Heart left ventricle (tissue), 16 donors: ENCODE measurements at regions not wholly inside any gene's neighbourhood (a gene's known extent, or its start where the extent isn't known, plus 50 kb on each side); places are given as distances from the start of the nearest gene placed in this dataset.
A peak's percentile ranks its signal among the peaks of the same experiment; 100 is the strongest.

Experiments
- ATAC-seq, 4 donors: fragments of 200-7000 bp; cut with Tn5 transposase; one replicate each; pipeline ENCODE4 v1.9.1; 2020 to 2022; ENCODE audit warnings: moderate library complexity in 4 of 4, mild to moderate bottlenecking in 3 of 4, moderate number of reproducible peaks in 1 of 4
- DNase-seq, 5 donors: peaks; one replicate each; pipeline ENCODE4 v3.0.0-alpha.2; 2020
- H3K27ac ChIP-seq, 12 donors: fragments of 200-600 bp; sonication (generic) in 4 of 12; one replicate each; pipeline versions ENCODE4 v1.5.0 to v1.8.0; 2016 to 2022; ENCODE audit warnings: mild to moderate bottlenecking in 2 of 12
- H3K27me3 ChIP-seq, 9 donors: fragments of 200-600 bp; sonication (generic) in 2 of 9; one replicate each; pipeline versions ENCODE4 v1.5.1 to v1.8.0; 2016 to 2022; ENCODE audit warnings: mild to moderate bottlenecking in 3 of 9
- H3K36me3 ChIP-seq, 9 donors: fragments of 200-600 bp; sonication (generic) in 2 of 9; one replicate each; pipeline versions ENCODE4 v1.5.0 to v1.8.0; 2018 to 2022; ENCODE audit warnings: mild to moderate bottlenecking in 2 of 9
- H3K4me1 ChIP-seq, 12 donors: fragments of 200-600 bp; sonication (generic) in 4 of 12; one replicate each; pipeline versions ENCODE4 v1.5.0 to v1.8.0; 2016 to 2022; ENCODE audit warnings: mild to moderate bottlenecking in 3 of 12
- H3K4me3 ChIP-seq, 12 donors: fragments of 200-600 bp; sonication (generic) in 4 of 12; one replicate each; pipeline versions ENCODE4 v1.5.0 to v1.8.0; 2017 to 2022; ENCODE audit warnings: mild to moderate bottlenecking in 9 of 12, moderate library complexity in 4 of 12
- H3K9me3 ChIP-seq, 12 donors: fragments of 200-600 bp; sonication (generic) in 4 of 12; one replicate each; pipeline versions ENCODE4 v1.5.0 to v1.8.0; 2016 to 2022; ENCODE audit warnings: mild to moderate bottlenecking in 1 of 12
- POLR2A ChIP-seq, 2 donors: fragments of 450-650 bp; IDR thresholded peaks; one replicate each; pipeline ENCODE4 v1.6.1; 2017; ENCODE audit warnings: antibody characterized with exemption in 2 of 2, mild to moderate bottlenecking in 2 of 2, moderate library complexity in 2 of 2
- WGBS, 4 donors: extraction: QIAGEN DNeasy Blood & Tissue Kit in 2 of 4; methylation state at CpG; one replicate each; pipeline versions ENCODE4 v1.1.5 to v1.1.7; 2013 to 2018; 5-methylcytosine and 5-hydroxymethylcytosine counted together
- intact Hi-C, 10 donors: fragments of 100-400 bp; cut with DNase I; formaldehyde crosslinking; loops; one replicate each; pipeline versions ENCODE4 v1.11.1 to v1.14.2; 2022
- TF ChIP-seq, protein P1 (sequence below), 12 donors: fragments of 200-600 bp; sonication (generic) in 4 of 12; IDR thresholded peaks; one replicate each; pipeline versions ENCODE4 v1.5.0 to v1.8.0; 2018 to 2022; ENCODE audit warnings: antibody characterized with exemption in 12 of 12, mild to moderate bottlenecking in 5 of 12
- donor health status: ischemic (EF 13 %, LVEDD 7.1; RV severe dilation, severe dysfunction).
- donor health status: healthy with polysubstance abuse.
- donor health status: DM: no; HTN: yes; CAD: no.
- donor health status: DM: no; HTN: no; CAD: no.
- donor health status: ischemic (EF 25% LVEDD 6.9; RV normal size, moderate dysfunction).
- donor health status: ischemic (EF 25% LVEDD 5.7; RV mildly dilated, moderate dysfunction).
- donor health status: healthy.
- donor health status: DM: yes; HTN: yes; CAD: no.
- donor health status: ischemic (EF 35%, LVEDD 5.7; RV mildly dilated, moderate dysfunction).
- donor health status: nonischemic (EF 11% LVEDD 7.7; RV severe dilation, severe dysfunction).
- donor health status: DM: yes; HTN: yes; CAD: no.
- donor health status: PGD.
- donor health status: ischemic (EF 29% LVEDD 5.4; RV normal size, mild dysfunction).
- donor health status: nonischemic (EF 23%, LVEDD 6.1; RV moderate dilation, normal function).

DNA sequence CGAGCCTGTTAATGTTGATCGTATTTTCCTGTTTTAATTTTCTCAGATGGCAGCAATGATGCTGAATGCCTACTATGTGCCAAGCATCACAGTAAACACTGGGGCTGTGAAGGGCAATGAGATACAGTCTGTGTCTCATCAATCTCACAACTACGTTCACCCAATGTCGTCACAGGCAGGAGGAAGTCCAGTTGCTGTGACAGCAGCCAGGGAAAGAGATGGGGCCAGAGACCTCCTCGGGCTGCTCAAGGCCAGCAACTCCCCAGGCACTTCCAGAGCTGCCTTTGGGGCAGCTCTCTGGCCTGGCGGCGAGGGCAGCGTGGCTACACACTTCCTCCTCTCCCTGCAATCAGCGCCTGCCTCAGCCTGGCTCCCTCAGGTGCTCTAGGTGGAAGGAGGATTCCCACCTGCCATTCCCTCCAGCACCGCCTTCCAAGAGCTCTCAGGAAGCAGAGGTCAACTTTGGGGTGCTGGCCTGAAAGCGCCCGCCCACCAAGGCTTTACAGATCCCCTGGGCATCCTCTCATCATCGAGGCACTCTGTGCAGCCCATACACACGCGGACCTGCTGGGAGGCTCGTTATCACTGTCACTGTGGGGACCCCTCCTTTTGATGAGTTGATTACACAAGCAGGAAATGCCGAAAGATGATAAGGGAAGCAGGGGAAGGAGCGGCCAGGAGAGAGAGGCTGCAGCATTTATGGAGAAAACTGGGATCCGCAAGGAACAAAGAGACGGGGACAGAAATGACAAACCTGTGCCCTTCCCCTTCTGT lies 159.2 kb downstream of the ZDHHC21 start:
- no peak overlapping the region for H3K4me3 ChIP-seq
- ATAC-seq: peak in 2 of 4 donors; percentile 11 to 30
- H3K9me3 ChIP-seq: no peaks in the 10 kb centered on the region
- intact Hi-C loops: loop anchor here in 3 of 10 donors (10.0 kb wide), 3 partner anchors 49 to 121 kb away; no protein-coding TSS in a partner anchor
- no peaks in the 10 kb centered on the region for H3K27me3 ChIP-seq
- H3K36me3 ChIP-seq: no peaks in the 10 kb centered on the region
- no peak for DNase-seq
- H3K27ac ChIP-seq: peak overlapping the region in 9 of 12 donors; percentile 69 to 87 (median 75)
- TF ChIP-seq, protein P1, sequence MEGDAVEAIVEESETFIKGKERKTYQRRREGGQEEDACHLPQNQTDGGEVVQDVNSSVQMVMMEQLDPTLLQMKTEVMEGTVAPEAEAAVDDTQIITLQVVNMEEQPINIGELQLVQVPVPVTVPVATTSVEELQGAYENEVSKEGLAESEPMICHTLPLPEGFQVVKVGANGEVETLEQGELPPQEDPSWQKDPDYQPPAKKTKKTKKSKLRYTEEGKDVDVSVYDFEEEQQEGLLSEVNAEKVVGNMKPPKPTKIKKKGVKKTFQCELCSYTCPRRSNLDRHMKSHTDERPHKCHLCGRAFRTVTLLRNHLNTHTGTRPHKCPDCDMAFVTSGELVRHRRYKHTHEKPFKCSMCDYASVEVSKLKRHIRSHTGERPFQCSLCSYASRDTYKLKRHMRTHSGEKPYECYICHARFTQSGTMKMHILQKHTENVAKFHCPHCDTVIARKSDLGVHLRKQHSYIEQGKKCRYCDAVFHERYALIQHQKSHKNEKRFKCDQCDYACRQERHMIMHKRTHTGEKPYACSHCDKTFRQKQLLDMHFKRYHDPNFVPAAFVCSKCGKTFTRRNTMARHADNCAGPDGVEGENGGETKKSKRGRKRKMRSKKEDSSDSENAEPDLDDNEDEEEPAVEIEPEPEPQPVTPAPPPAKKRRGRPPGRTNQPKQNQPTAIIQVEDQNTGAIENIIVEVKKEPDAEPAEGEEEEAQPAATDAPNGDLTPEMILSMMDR (IDR thresholded peaks at IDR 0.05): no peak
- no peak for TF ChIP-seq POLR2A (IDR thresholded peaks at IDR 0.05)
- peaks cover 0 to 13% (median 7%) of the 10 kb centered on the region in 12 donors for H3K4me1 ChIP-seq
- WGBS, 4 donors: 50 to 58% (median 55%) methylated on average over 20 of the region's 20 CpGs

DNA sequence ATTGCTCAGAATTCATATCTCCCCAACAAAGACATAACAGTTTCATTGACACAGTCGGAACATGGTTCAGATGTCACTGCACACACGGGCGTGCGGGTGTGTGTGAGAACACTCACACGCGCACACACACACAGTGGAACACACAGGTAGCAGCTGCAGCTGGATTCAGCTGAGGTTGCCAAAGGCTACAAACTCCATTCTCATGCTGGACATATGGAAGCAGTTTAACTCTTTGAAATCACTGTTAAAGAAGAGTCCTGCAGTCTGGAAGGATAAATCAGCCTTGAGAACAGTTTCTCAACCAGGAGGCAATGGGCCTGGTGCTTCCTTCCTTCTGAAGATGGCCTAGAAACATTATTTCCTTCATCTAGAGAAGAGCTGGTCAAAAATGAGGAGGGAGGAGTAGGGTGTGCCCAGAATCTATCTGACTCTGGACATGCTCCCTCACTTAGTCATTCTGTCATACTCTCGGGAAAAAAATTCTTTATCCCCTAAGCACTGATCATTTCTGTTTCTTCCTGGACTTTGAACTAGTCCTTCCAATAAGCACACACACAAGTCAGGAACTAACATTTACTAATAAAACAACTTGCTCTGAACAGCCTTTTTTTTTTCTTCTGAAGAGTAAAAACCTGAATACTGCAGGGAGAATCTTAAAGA lies 160.6 kb downstream of the ZDHHC21 start:
- TF ChIP-seq, protein P1 (IDR thresholded peaks at IDR 0.05): no peak
- TF ChIP-seq POLR2A (IDR thresholded peaks at IDR 0.05): no peak
- DNase-seq (no peak), ATAC-seq (no peak)
- intact Hi-C loops: loop anchor here in 3 of 10 donors (10.0 kb wide), 3 partner anchors 48 to 122 kb away; no protein-coding TSS in a partner anchor
- no peaks in the 10 kb centered on the region for H3K9me3 ChIP-seq
- no peaks in the 10 kb centered on the region for H3K27me3 ChIP-seq
- no peaks in the 10 kb centered on the region for H3K36me3 ChIP-seq
- H3K4me3 ChIP-seq: no peak overlapping the region
- H3K4me1 ChIP-seq: peaks cover 0 to 22% (median 8%) of the 10 kb centered on the region in 12 donors
- H3K27ac ChIP-seq: no peak overlapping the region
- 74 to 85% (median 78%) methylated on average over 7 of the region's 7 CpGs for WGBS, 4 donors

DNA sequence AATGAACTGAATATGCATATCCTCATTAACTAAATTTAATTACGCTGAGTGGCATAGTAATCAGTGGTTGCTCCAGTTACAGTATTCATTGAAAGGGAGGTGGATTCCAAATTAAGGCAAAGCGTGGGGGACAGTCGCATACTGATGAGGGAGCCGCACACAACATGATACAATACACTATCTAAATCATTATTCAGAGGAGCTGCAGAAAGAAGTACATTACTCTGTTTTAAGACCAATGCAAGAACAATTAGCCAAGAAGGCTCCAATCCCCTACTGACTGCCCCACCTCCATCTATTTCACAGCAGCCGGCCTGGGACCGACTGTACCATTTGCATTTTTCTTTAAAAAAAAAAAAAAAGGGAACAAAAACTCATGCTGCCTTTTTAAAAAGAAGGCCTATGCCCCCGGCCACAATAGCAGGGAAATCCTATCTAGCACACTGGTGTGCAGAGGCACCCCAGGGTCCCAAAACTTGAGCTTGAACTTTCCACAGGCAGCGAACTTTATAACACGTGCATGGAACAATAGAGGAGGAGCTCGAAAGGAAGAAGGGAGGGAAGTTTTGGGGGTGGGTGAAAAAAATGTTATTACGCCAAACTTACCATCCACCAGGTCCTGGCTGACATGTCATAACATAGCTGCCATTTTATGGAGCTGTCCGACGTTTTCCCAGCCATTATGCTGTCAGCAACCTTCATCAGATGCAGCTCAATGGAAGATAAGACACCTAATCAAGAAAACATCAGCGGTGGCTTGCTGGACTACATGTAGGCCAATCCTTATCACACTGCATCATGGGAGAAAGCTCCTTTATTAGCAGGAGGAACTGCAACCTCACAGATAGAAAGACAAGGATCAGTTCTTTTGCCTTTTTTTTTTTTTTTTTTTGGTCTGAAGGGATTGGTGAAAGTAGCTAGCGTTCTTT lies 161.6 kb downstream of the ZDHHC21 start:
- TF ChIP-seq, protein P1 (IDR thresholded peaks at IDR 0.05): no peak
- no peak for TF ChIP-seq POLR2A (IDR thresholded peaks at IDR 0.05)
- Histone ChIP-seq H3K36me3 (no peaks in the 10 kb centered on the region), H3K4me1 (peaks cover 0 to 22% (median 8%) of the 10 kb centered on the region in 12 donors), H3K9me3 (no peaks in the 10 kb centered on the region), H3K27me3 (no peaks in the 10 kb centered on the region), H3K27ac (no peak overlapping the region), H3K4me3 (no peak overlapping the region)
- intact Hi-C loops: loop anchor here in 3 of 10 donors (10.0 kb wide), 3 partner anchors 47 to 123 kb away; no protein-coding TSS in a partner anchor
- 83 to 85% (median 84%) methylated on average over 15 of the region's 15 CpGs for WGBS, 4 donors
- ATAC-seq (no peak), DNase-seq (no peak)
